NCI-H146 treated with DMSO at 0.1 percent for 48 hours (cell line): ENCODE measurements at regions not wholly inside any gene's neighbourhood (a gene's known extent, or its start where the extent isn't known, plus 50 kb on each side); places are given as distances from the start of the nearest gene placed in this dataset.

Source experiments
- DNase-seq: peaks from one replicate; lab custom pipeline; 2025; ENCODE audit not compliant: unreplicated experiment; lab: John Stamatoyannopoulos, UW

GRCh38 chrX:97666890-97667289 lies 783.2 kb downstream of the RPA4 start:
- no peak for DNase-seq

GRCh38 chrX:97668126-97668525 lies 784.4 kb downstream of the RPA4 start:
- DNase-seq = no peak

- DNase-seq = peak; percentile 92
These were observed 788.4 kb downstream of the RPA4 start for GRCh38 chrX:97672138-97672537.

GRCh38 chrX:97672608-97673007 lies 788.9 kb downstream of the RPA4 start:
- peak; percentile 89 for DNase-seq

GRCh38 chrX:97673135-97673534 lies 789.4 kb downstream of the RPA4 start:
- no peak for DNase-seq

GRCh38 chrX:97682991-97683840 lies 799.5 kb downstream of the RPA4 start:
- no peak for DNase-seq

- peak; percentile 14 for DNase-seq
These were observed 802.0 kb downstream of the RPA4 start for GRCh38 chrX:97685753-97686152.

- no peak for DNase-seq
These were observed 808.3 kb downstream of the RPA4 start for GRCh38 chrX:97691901-97692455.

- DNase-seq = no peak
These were observed 808.9 kb downstream of the RPA4 start for GRCh38 chrX:97692575-97692974.

GRCh38 chrX:97700547-97700946 lies 816.8 kb downstream of the RPA4 start:
- no peak for DNase-seq

GRCh38 chrX:97704474-97704873 lies 820.8 kb downstream of the RPA4 start:
- DNase-seq = no peak

GRCh38 chrX:97704881-97705280 lies 821.2 kb downstream of the RPA4 start:
- DNase-seq = no peak

GRCh38 chrX:97705936-97706335 lies 822.2 kb downstream of the RPA4 start:
- no peak for DNase-seq

- no peak for DNase-seq
These were observed 830.4 kb downstream of the RPA4 start for GRCh38 chrX:97714072-97714471.

GRCh38 chrX:97728215-97728614 lies 844.5 kb downstream of the RPA4 start:
- DNase-seq = no peak

- DNase-seq = no peak
These were observed 856.3 kb downstream of the RPA4 start for GRCh38 chrX:97740044-97740443.

- no peak for DNase-seq
These were observed 857.2 kb downstream of the RPA4 start for GRCh38 chrX:97740886-97741285.

- DNase-seq = no peak
These were observed 859.3 kb downstream of the RPA4 start for GRCh38 chrX:97743014-97743413.

GRCh38 chrX:97747346-97747745 lies 863.6 kb downstream of the RPA4 start:
- DNase-seq = no peak

- DNase-seq = no peak
These were observed 867.3 kb downstream of the RPA4 start for GRCh38 chrX:97751016-97751415.

GRCh38 chrX:97751735-97752134 lies 868.0 kb downstream of the RPA4 start:
- no peak for DNase-seq

- no peak for DNase-seq
These were observed 873.2 kb downstream of the RPA4 start for GRCh38 chrX:97756879-97757278.

- no peak for DNase-seq
These were observed 879.7 kb downstream of the RPA4 start for GRCh38 chrX:97763391-97763790.
